ENCODE measurements at regions not wholly inside any gene's neighbourhood (a gene's known extent, or its start where the extent isn't known, plus 50 kb on each side); places are given as distances from the start of the nearest gene placed in this dataset.
A peak's percentile ranks its signal among the peaks of the same experiment; 100 is the strongest.

- no peaks in the 10 kb centered on the region for H3K4me1 ChIP-seq (replicated peaks in 1 of 4; ENCODE audit: control insufficient read depth in 3 of 4, insufficient read depth in 4 of 4, low read length in 3 of 4)
- 75% methylated on average over 3 of the region's 3 CpGs; no CpG with 5 or more reads in 1 of the 2 experiments for WGBS, 2 experiments (ENCODE audit: extremely low coverage in 1 of 2, insufficient coverage in 1 of 2, insufficient read length in 1 of 2, insufficient replicate concordance in 2 of 2, low coverage in 1 of 2, low lambda C conversion rate in 2 of 2, missing lambda C conversion rate in 1 of 2)
- no peak overlapping the region for H2BK20ac ChIP-seq (ENCODE audit: low read length)
- DNase-seq (ENCODE audit: low read depth in 1 of 2, low spot score in 2 of 2) (no peak), FAIRE-seq (no peak)
- no peak overlapping the region for H3K18ac ChIP-seq (ENCODE audit: extremely low read depth, low read length)
- no peak overlapping the region for H4K8ac ChIP-seq (ENCODE audit: extremely low read depth, insufficient read depth, low read length)
- no peak overlapping the region for H3K23ac ChIP-seq (ENCODE audit: insufficient read length)
- H3K4me3 ChIP-seq (ENCODE audit: extremely low read depth in 1 of 4, insufficient read depth in 2 of 4, low read depth in 3 of 4, low read length in 4 of 4) = no peak overlapping the region
- H2BK15ac ChIP-seq (ENCODE audit: low read length) = no peak overlapping the region
- peaks cover 14 to 15% of the 10 kb centered on the region in 2 experiments; a peak in 3 of 4 replicates for H3K9me3 ChIP-seq (ENCODE audit: insufficient read depth in 2 of 2, low read depth in 1 of 2, low read length in 1 of 2)
- ChIA-PET CTCF (ENCODE audit: partially characterized antibody) (interaction anchor here (0.7 kb wide), 1 partner anchor 1234 kb away, joined by 3 read pairs; no protein-coding TSS in a partner anchor), POLR2A (ENCODE audit: partially characterized antibody) (no interaction called here)
- no peaks in the 10 kb centered on the region for H3K27me3 ChIP-seq (replicated peaks in 1 of 4; ENCODE audit: control insufficient read depth in 3 of 4, extremely low read depth in 1 of 4, insufficient read depth in 3 of 4, low read length in 3 of 4)
- H3K14ac ChIP-seq (ENCODE audit: insufficient read length) = no peak overlapping the region
- H2BK120ac ChIP-seq (replicated peaks; ENCODE audit: low read depth, low read length) = no peak overlapping the region
- no peak overlapping the region for H2BK5ac ChIP-seq (ENCODE audit: low read depth, low read length)
- no peak overlapping the region for H4K91ac ChIP-seq (replicated peaks; ENCODE audit: insufficient read length, low read length)
- H2AK5ac ChIP-seq (ENCODE audit: low read depth, low read length) = no peak overlapping the region
- H3K27ac ChIP-seq (ENCODE audit: low read depth, low read length) = no peak overlapping the region
- H3K23me2 ChIP-seq (ENCODE audit: low read depth, low read length) = no peaks in the 10 kb centered on the region; the same call in 1 of the 2 replicates
- H2AFZ ChIP-seq (ENCODE audit: low read length) = 0 out of 2 replicates have a peak overlapping the region, but pooled peaks have one; percentile 10
- no peaks in the 10 kb centered on the region for H3K36me3 ChIP-seq (ENCODE audit: control insufficient read depth in 2 of 4, insufficient read depth in 4 of 4, low read length in 3 of 4)
- no peaks in the 10 kb centered on the region for H3K79me1 ChIP-seq (ENCODE audit: low read depth, low read length)
- H3K4ac ChIP-seq (replicated peaks; ENCODE audit: insufficient read length, low read depth, low read length) = no peak overlapping the region
- no peak overlapping the region for H3K56ac ChIP-seq (replicated peaks; ENCODE audit: insufficient read length, low read depth, low read length)
- no peak overlapping the region for H2BK12ac ChIP-seq (ENCODE audit: low read depth, low read length)
- H4K20me1 ChIP-seq (replicated peaks in 1 of 2; ENCODE audit: control insufficient read depth in 1 of 2, insufficient read depth in 2 of 2, low read length in 2 of 2) = no peaks in the 10 kb centered on the region
- H3K9ac ChIP-seq (replicated peaks in 1 of 4; ENCODE audit: extremely low read depth in 1 of 4, low read depth in 3 of 4, low read length in 3 of 4) = peak overlapping the region in 1 of 4 experiments; percentile 22; a peak in 1 of 7 replicates
- no peak overlapping the region for H3K4me2 ChIP-seq (ENCODE audit: insufficient read depth in 1 of 2, low read depth in 2 of 2, low read length in 2 of 2)
- H3K79me2 ChIP-seq (ENCODE audit: control insufficient read depth in 1 of 2, insufficient read depth in 2 of 2, low read length in 2 of 2) = no peaks in the 10 kb centered on the region
- H4K5ac ChIP-seq (ENCODE audit: insufficient read length, low read depth, low read length) = no peak overlapping the region
- no peak for TF ChIP-seq FOSL1 (IDR thresholded peaks at IDR 0.05; ENCODE audit: insufficient read depth, low read depth, low read length)
- no peak for TF ChIP-seq MAFK (IDR thresholded peaks at IDR 0.05; ENCODE audit: low read depth, low read length)
- TF ChIP-seq HDAC2 (IDR thresholded peaks at IDR 0.05; ENCODE audit: borderline replicate concordance in 1 of 2, low read depth in 2 of 2, low read length in 2 of 2) = no peak
- TF ChIP-seq HDAC6 (IDR thresholded peaks at IDR 0.05; ENCODE audit: low read depth, low read length) = no peak
- TF ChIP-seq RAD21 (IDR thresholded peaks at IDR 0.05 in 1 of 2, conservative IDR thresholded peaks at IDR 0.05 in 1 of 2; ENCODE audit: low read depth in 2 of 2, low read length in 2 of 2) = no peak
- TF ChIP-seq SP4 (IDR thresholded peaks at IDR 0.05; ENCODE audit: low read length) = no peak
- TF ChIP-seq CHD1 (IDR thresholded peaks at IDR 0.05; ENCODE audit: low read depth, low read length) = no peak
- no peak for TF ChIP-seq RBBP5 (IDR thresholded peaks at IDR 0.05; ENCODE audit: borderline replicate concordance, low read depth, low read length)
- TF ChIP-seq ASH2L (IDR thresholded peaks at IDR 0.05; ENCODE audit: low read length) = no peak
- TF ChIP-seq POLR2AphosphoS5 (IDR thresholded peaks at IDR 0.05; ENCODE audit: low read depth, low read length) = no peak
These were observed 117.1 kb downstream of the TXNL1 start for GRCh38 chr18:56521263-56521662.

All from H1 (cell line).